RWPE1 (cell line): ENCODE measurements at regions not wholly inside any gene's neighbourhood (a gene's known extent, or its start where the extent isn't known, plus 50 kb on each side); places are given as distances from the start of the nearest gene placed in this dataset.

ENCODE experiments used
- CTCF ChIA-PET: fragments of 350-600 bp; sonication (Branson Sonifier 250); formaldehyde crosslinking; extraction: SDS; loops from one replicate; lab custom pipeline; 2021; lab: Yijun Ruan, JAX
- POLR2A ChIA-PET: fragments of 400-600 bp; formaldehyde crosslinking; extraction: SDS; loops from one replicate; lab custom pipeline; 2020; ENCODE audit warnings: antibody characterized with exemption; ENCODE audit not compliant: low non-redundant PET; lab: Yijun Ruan, JAX
- DNase-seq: peaks from one replicate; pipeline ENCODE4 v3.0.0; 2012; ENCODE audit warnings: low spot score
- H3K27ac ChIP-seq: fragments of 450-650 bp; 2 replicates; pipeline ENCODE4 v1.5.1; 2017
- TF ChIP-seq, protein P1 (sequence below): fragments of 450-650 bp; conservative IDR thresholded peaks from 2 replicates; pipeline ENCODE4 v1.5.1; 2017; ENCODE audit warnings: low read depth, mild to moderate bottlenecking

DNA sequence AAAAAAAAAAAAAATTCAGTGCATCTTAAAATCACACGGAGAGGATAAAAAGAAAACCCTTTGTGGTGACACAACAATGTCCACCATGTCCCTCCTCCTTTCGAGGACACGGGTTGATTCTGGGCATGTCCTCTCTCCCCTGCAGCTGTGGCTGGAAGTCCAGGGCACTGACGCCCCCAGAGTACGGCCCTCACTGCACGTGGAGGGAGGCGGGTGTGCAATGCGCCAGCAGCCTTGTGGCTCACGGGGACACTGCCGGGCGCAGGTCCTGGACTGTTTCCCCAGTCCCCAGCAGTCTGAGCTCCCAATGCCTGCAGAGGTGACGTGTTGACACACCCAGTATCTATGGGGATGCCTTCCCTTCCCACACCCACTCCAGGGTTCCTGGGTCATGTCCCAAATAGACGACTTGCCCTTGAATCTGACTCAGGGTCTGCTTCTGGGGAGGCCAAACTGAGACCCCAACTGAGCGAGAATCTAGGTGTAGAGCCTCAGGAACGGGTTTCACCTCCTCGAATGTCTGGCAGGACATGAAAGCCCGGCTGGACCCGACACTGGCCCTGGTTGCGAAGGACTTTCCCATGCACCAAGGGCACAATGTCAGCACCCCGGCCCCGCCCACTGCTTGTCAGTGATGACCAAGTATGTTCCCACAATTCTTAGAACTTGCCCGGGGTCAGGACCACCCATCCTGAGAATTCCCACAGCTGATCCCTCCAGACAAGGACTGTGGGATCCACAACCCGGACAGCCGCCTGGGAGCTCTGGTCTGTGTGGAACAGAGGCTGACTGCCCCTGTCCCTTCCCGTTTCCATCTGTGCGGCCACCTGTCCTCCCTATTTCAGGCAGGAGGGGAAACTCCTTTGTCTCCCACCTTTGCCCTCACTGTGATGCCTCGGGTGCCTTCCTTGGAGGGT is 425.1 kb upstream of the SULF2 start:
- DNase-seq: no peak
- CTCF ChIA-PET: no interaction called here
- TF ChIP-seq, protein P1, sequence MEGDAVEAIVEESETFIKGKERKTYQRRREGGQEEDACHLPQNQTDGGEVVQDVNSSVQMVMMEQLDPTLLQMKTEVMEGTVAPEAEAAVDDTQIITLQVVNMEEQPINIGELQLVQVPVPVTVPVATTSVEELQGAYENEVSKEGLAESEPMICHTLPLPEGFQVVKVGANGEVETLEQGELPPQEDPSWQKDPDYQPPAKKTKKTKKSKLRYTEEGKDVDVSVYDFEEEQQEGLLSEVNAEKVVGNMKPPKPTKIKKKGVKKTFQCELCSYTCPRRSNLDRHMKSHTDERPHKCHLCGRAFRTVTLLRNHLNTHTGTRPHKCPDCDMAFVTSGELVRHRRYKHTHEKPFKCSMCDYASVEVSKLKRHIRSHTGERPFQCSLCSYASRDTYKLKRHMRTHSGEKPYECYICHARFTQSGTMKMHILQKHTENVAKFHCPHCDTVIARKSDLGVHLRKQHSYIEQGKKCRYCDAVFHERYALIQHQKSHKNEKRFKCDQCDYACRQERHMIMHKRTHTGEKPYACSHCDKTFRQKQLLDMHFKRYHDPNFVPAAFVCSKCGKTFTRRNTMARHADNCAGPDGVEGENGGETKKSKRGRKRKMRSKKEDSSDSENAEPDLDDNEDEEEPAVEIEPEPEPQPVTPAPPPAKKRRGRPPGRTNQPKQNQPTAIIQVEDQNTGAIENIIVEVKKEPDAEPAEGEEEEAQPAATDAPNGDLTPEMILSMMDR: no peak
- POLR2A ChIA-PET: no interaction called here
- no peak overlapping the region for H3K27ac ChIP-seq

GRCh38 chr20:48209102-48209501 is 423.8 kb upstream of the SULF2 start:
- H3K27ac ChIP-seq: no peak overlapping the region
- TF ChIP-seq, protein P1: no peak
- ChIA-PET CTCF (no interaction called here), POLR2A (no interaction called here)
- no peak for DNase-seq

- no peak for DNase-seq
- TF ChIP-seq, protein P1: no peak
- POLR2A ChIA-PET: no interaction called here
- H3K27ac ChIP-seq: no peak overlapping the region
- CTCF ChIA-PET: interaction anchor here (0.6 kb wide), 1 partner anchor 413 kb away, joined by 3 read pairs; no protein-coding TSS in a partner anchor
Measured at GRCh38 chr20:48208176-48208575, 422.9 kb upstream of the SULF2 start.

GRCh38 chr20:48207505-48207904 is 422.2 kb upstream of the SULF2 start:
- POLR2A ChIA-PET: no interaction called here
- DNase-seq: no peak
- H3K27ac ChIP-seq: no peak overlapping the region
- TF ChIP-seq, protein P1: no peak
- CTCF ChIA-PET: no interaction called here

GRCh38 chr20:48205786-48206185 is 420.5 kb upstream of the SULF2 start:
- H3K27ac ChIP-seq: no peak overlapping the region
- TF ChIP-seq, protein P1: no peak
- ChIA-PET POLR2A (no interaction called here), CTCF (no interaction called here)
- DNase-seq: no peak

GRCh38 chr20:48205281-48205782 is 420.1 kb upstream of the SULF2 start:
- TF ChIP-seq, protein P1: no peak
- H3K27ac ChIP-seq: no peak overlapping the region
- CTCF ChIA-PET: interaction anchor here (0.6 kb wide), 1 partner anchor 32 kb away, joined by 3 read pairs; no protein-coding TSS in a partner anchor
- POLR2A ChIA-PET: no interaction called here
- DNase-seq: no peak
